Effector memory CD4-positive, alpha-beta T cell (primary cell): ENCODE measurements at regions not wholly inside any gene's neighbourhood (a gene's known extent, or its start where the extent isn't known, plus 50 kb on each side); places are given as distances from the start of the nearest gene placed in this dataset.

Source experiments
- DNase-seq, 3 donors: peaks; one replicate each; pipeline ENCODE4 v3.0.0-alpha.2; 2020
- H3K27ac ChIP-seq: 2 replicates; pipeline ENCODE4 v1.7.0; 2013; ENCODE audit warnings: mild to moderate bottlenecking, low read length, moderate library complexity; ENCODE audit not compliant: insufficient read depth, poor library complexity, severe bottlenecking
- H3K27me3 ChIP-seq: replicated peaks from 2 replicates; pipeline ENCODE4 v1.7.0; 2013; ENCODE audit warnings: mild to moderate bottlenecking, low read length; ENCODE audit not compliant: insufficient read depth, control insufficient read depth, poor library complexity, severe bottlenecking
- H3K36me3 ChIP-seq: 2 replicates; pipeline ENCODE4 v1.7.0; 2013; ENCODE audit warnings: mild to moderate bottlenecking, low read length, moderate library complexity; ENCODE audit not compliant: control insufficient read depth, insufficient read depth
- H3K4me1 ChIP-seq: 2 replicates; pipeline ENCODE4 v1.7.0; 2013; ENCODE audit warnings: low read length, mild to moderate bottlenecking; ENCODE audit not compliant: control insufficient read depth, insufficient read depth, poor library complexity, severe bottlenecking
- H3K4me3 ChIP-seq: 2 replicates; pipeline ENCODE4 v1.7.0; 2013; ENCODE audit warnings: low read length, low read depth, mild to moderate bottlenecking; ENCODE audit not compliant: insufficient read depth, poor library complexity, severe bottlenecking
- H3K9me3 ChIP-seq: 2 replicates; pipeline ENCODE4 v1.7.0; 2013; ENCODE audit warnings: mild to moderate bottlenecking, low read length, moderate library complexity; ENCODE audit not compliant: control insufficient read depth

- Histone ChIP-seq H3K27ac (no peak overlapping the region), H3K4me3 (no peak overlapping the region), H3K9me3 (no peaks in the 10 kb centered on the region)
These were observed 194.4 kb upstream of the SNX7 start for GRCh38 chr1:98467122-98467521.

GRCh38 chr1:98461873-98462385 is 199.6 kb upstream of the SNX7 start:
- DNase-seq = no peak
- Histone ChIP-seq H3K9me3 (no peaks in the 10 kb centered on the region), H3K4me3 (no peak overlapping the region), H3K36me3 (no peaks in the 10 kb centered on the region), H3K27me3 (no peaks in the 10 kb centered on the region), H3K27ac (no peak overlapping the region), H3K4me1 (no peaks in the 10 kb centered on the region)

More at GRCh38 chr1:98467122-98467521, 194.4 kb upstream of the SNX7 start:
- Histone ChIP-seq H3K27me3 (no peaks in the 10 kb centered on the region), H3K4me1 (no peaks in the 10 kb centered on the region), H3K36me3 (no peaks in the 10 kb centered on the region)
- no peak for DNase-seq

GRCh38 chr1:98460136-98460535 is 201.4 kb upstream of the SNX7 start:
- no peaks in the 10 kb centered on the region for H3K27me3 ChIP-seq
- H3K9me3 ChIP-seq = no peaks in the 10 kb centered on the region
- no peak for DNase-seq
- H3K4me3 ChIP-seq = no peak overlapping the region
- no peak overlapping the region for H3K27ac ChIP-seq
- no peaks in the 10 kb centered on the region for H3K4me1 ChIP-seq
- no peaks in the 10 kb centered on the region for H3K36me3 ChIP-seq

GRCh38 chr1:98459486-98459870 is 202.0 kb upstream of the SNX7 start:
- no peak for DNase-seq

GRCh38 chr1:98458511-98459485 is 202.7 kb upstream of the SNX7 start:
- H3K4me3 ChIP-seq = no peak overlapping the region
- H3K9me3 ChIP-seq = no peaks in the 10 kb centered on the region
- H3K36me3 ChIP-seq = no peaks in the 10 kb centered on the region
- no peak overlapping the region for H3K27ac ChIP-seq
- no peaks in the 10 kb centered on the region for H3K4me1 ChIP-seq
- no peaks in the 10 kb centered on the region for H3K27me3 ChIP-seq
- DNase-seq = no peak

More at GRCh38 chr1:98459486-98459870, 202.0 kb upstream of the SNX7 start:
- no peaks in the 10 kb centered on the region for H3K4me1 ChIP-seq
- H3K36me3 ChIP-seq = no peaks in the 10 kb centered on the region
- H3K9me3 ChIP-seq = no peaks in the 10 kb centered on the region
- no peak overlapping the region for H3K27ac ChIP-seq
- no peak overlapping the region for H3K4me3 ChIP-seq
- H3K27me3 ChIP-seq = no peaks in the 10 kb centered on the region

- H3K4me3 ChIP-seq = no peak overlapping the region
- no peaks in the 10 kb centered on the region for H3K4me1 ChIP-seq
- H3K27me3 ChIP-seq = no peaks in the 10 kb centered on the region
- DNase-seq = no peak
- H3K27ac ChIP-seq = no peak overlapping the region
- no peaks in the 10 kb centered on the region for H3K36me3 ChIP-seq
- no peaks in the 10 kb centered on the region for H3K9me3 ChIP-seq
These were observed 204.3 kb upstream of the SNX7 start for GRCh38 chr1:98457248-98457647.

- no peak for DNase-seq
- H3K4me3 ChIP-seq = no peak overlapping the region
- no peak overlapping the region for H3K27ac ChIP-seq
- no peaks in the 10 kb centered on the region for H3K9me3 ChIP-seq
- H3K36me3 ChIP-seq = no peaks in the 10 kb centered on the region
- H3K27me3 ChIP-seq = no peaks in the 10 kb centered on the region
- H3K4me1 ChIP-seq = no peaks in the 10 kb centered on the region
These were observed 206.9 kb upstream of the SNX7 start for GRCh38 chr1:98454666-98455065.

GRCh38 chr1:98453066-98453465 is 208.5 kb upstream of the SNX7 start:
- H3K36me3 ChIP-seq = no peaks in the 10 kb centered on the region
- no peaks in the 10 kb centered on the region for H3K27me3 ChIP-seq
- H3K9me3 ChIP-seq = no peaks in the 10 kb centered on the region
- no peak overlapping the region for H3K27ac ChIP-seq
- no peak for DNase-seq
- H3K4me3 ChIP-seq = no peak overlapping the region
- H3K4me1 ChIP-seq = no peaks in the 10 kb centered on the region

- Histone ChIP-seq H3K36me3 (no peaks in the 10 kb centered on the region), H3K4me3 (no peak overlapping the region), H3K4me1 (no peaks in the 10 kb centered on the region), H3K27ac (no peak overlapping the region), H3K27me3 (no peaks in the 10 kb centered on the region), H3K9me3 (no peaks in the 10 kb centered on the region)
- no peak for DNase-seq
These were observed 209.4 kb upstream of the SNX7 start for GRCh38 chr1:98452162-98452561.

GRCh38 chr1:98441281-98441680 is 220.2 kb upstream of the SNX7 start:
- no peaks in the 10 kb centered on the region for H3K27me3 ChIP-seq
- H3K4me1 ChIP-seq = no peaks in the 10 kb centered on the region
- no peak overlapping the region for H3K27ac ChIP-seq
- no peaks in the 10 kb centered on the region for H3K36me3 ChIP-seq
- no peak for DNase-seq
- no peaks in the 10 kb centered on the region for H3K9me3 ChIP-seq
- no peak overlapping the region for H3K4me3 ChIP-seq
